ENCODE measurements at regions not wholly inside any gene's neighbourhood (a gene's known extent, or its start where the extent isn't known, plus 50 kb on each side); places are given as distances from the start of the nearest gene placed in this dataset.
A peak's percentile ranks its signal among the peaks of the same experiment; 100 is the strongest.

DNA sequence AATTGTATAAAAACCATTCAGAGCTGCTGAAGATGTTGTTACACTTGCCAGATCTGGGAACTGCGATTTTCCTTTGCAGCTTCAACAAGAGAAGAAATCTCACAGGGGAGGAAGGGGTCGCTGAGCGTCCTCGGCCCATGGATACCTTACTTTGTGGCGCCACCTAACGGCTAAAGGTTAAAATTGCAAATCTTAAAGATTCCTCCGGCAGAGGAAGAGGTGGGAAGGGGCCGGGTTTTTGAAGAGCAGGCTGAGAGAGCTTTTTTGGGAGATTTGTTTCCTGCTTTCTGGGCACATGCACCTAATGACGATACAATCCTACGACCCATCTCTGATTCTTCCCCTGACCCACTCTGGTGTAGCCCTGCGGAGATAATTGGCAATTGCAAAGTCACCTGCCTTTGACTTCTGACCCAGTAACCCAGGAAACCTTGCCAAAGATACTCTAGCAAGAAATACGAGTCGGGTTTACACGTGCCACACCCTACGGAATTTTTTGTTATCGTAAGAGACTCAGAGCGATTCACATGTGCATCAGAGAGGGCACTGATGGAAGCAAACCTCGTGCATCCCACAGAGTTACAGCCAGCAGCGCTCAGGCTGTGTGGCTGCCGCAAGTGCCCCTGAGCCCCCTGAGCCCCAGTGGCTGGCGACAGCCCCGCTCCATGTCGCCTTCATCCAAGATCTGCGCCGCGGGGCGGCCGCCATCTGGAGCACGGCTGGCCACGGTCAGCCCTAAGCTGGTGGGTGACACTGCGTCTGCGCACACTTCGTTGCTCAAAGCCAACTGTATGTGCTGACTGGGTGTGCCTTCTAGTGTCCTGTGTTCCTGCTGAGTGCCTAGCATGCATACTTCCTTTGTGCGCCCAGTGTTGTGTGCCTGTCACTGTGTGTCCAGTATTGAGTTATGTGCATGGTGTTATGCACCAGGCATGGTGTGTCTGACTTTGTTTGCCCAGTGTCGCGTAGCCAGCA is 55.2 kb upstream of the CHRNA7 start:
- Histone ChIP-seq H3K79me2 (no peaks in the 10 kb centered on the region), H3K36me3 (replicated peaks; ENCODE audit: insufficient read depth, low read depth) (no peaks in the 10 kb centered on the region), H2AFZ (no peak overlapping the region), H3K4me2 (peak overlapping the region; percentile 55), H3K27ac (no peak overlapping the region), H4K20me1 (ENCODE audit: insufficient read depth, poor library complexity, severe bottlenecking) (no peaks in the 10 kb centered on the region), H3K9me2 (replicated peaks; ENCODE audit: insufficient read depth) (no peaks in the 10 kb centered on the region), H3K4me1 (ENCODE audit: insufficient read depth) (no peaks in the 10 kb centered on the region), H3K9me3 (ENCODE audit: low read depth) (no peaks in the 10 kb centered on the region), H3K4me3 (no peak overlapping the region), H3K27me3 (no peaks in the 10 kb centered on the region)
- peak; percentile 77 for DNase-seq (ENCODE audit: low spot score)
- TF ChIP-seq, protein P1, sequence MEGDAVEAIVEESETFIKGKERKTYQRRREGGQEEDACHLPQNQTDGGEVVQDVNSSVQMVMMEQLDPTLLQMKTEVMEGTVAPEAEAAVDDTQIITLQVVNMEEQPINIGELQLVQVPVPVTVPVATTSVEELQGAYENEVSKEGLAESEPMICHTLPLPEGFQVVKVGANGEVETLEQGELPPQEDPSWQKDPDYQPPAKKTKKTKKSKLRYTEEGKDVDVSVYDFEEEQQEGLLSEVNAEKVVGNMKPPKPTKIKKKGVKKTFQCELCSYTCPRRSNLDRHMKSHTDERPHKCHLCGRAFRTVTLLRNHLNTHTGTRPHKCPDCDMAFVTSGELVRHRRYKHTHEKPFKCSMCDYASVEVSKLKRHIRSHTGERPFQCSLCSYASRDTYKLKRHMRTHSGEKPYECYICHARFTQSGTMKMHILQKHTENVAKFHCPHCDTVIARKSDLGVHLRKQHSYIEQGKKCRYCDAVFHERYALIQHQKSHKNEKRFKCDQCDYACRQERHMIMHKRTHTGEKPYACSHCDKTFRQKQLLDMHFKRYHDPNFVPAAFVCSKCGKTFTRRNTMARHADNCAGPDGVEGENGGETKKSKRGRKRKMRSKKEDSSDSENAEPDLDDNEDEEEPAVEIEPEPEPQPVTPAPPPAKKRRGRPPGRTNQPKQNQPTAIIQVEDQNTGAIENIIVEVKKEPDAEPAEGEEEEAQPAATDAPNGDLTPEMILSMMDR (IDR thresholded peaks at IDR 0.05; ENCODE audit: poor library complexity) = peak; percentile 79
- no peak for TF ChIP-seq EZH2phosphoT487 (IDR thresholded peaks at IDR 0.05; ENCODE audit: low read depth, severe bottlenecking, unreplicated experiment)
- 45% methylated on average over 36 of the region's 36 CpGs for whole genome bisulfite sequencing (ENCODE audit: low lambda C conversion rate, missing lambda C conversion rate)

DNA sequence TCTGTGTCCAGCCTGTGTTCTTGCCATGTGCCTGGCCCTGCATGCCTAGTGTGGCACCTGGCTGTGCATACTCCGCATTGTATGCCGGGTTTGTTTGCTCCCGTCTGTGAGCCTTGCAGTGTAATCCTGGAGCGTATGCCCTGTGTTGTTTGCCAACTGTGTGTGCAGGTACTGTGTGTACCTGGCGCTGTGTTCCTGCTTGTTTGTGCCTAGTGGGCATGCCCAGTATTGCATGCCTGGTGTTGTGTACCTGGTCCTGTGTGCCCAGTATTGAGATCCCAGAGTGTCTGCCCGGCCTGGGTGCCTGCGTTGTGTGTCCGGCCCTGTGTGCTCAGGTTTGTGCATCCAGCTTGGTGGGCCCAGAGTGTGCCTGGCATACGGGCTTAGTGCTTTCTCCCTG is 54.5 kb upstream of the CHRNA7 start:
- no peaks in the 10 kb centered on the region for H3K9me2 ChIP-seq (replicated peaks; ENCODE audit: insufficient read depth)
- H3K4me3 ChIP-seq = no peak overlapping the region
- TF ChIP-seq EZH2phosphoT487 (IDR thresholded peaks at IDR 0.05; ENCODE audit: low read depth, severe bottlenecking, unreplicated experiment) = no peak
- TF ChIP-seq EZH2 (IDR thresholded peaks at IDR 0.05; ENCODE audit: borderline replicate concordance) = no peak
- TF ChIP-seq, protein P1 (IDR thresholded peaks at IDR 0.05; ENCODE audit: poor library complexity) = no peak
- H3K27ac ChIP-seq = no peak overlapping the region
- WGBS (ENCODE audit: low lambda C conversion rate, missing lambda C conversion rate) = 90% methylated on average over 9 of the region's 9 CpGs
- no peaks in the 10 kb centered on the region for H4K20me1 ChIP-seq (ENCODE audit: insufficient read depth, poor library complexity, severe bottlenecking)
- no peaks in the 10 kb centered on the region for H3K79me2 ChIP-seq
- H3K4me2 ChIP-seq = no peak overlapping the region
- H3K4me1 ChIP-seq (ENCODE audit: insufficient read depth) = no peaks in the 10 kb centered on the region
- no peak overlapping the region for H2AFZ ChIP-seq
- no peak for DNase-seq (ENCODE audit: low spot score)
- no peaks in the 10 kb centered on the region for H3K9me3 ChIP-seq (ENCODE audit: low read depth)
- no peaks in the 10 kb centered on the region for H3K36me3 ChIP-seq (replicated peaks; ENCODE audit: insufficient read depth, low read depth)
- H3K27me3 ChIP-seq = no peaks in the 10 kb centered on the region

DNA sequence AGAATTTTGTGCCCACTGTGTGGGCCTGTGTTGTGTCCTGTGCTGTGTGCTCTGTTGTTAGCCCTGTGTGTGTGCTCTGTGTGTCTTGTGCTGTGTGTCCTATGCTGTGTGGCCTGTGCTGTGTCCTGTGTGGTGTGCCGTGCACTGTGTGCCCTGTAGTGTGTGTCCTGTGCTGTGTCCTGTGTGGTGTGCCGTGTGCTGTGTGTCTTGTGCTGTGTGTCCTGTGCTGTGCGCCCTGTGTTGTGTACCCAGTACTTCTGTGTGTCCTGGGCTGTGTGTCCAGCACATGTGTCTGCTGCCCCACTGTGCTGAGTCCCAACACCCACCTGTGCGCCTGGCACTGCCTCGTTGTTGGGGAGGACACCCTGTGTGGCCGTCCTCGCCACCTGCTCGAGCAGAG is 53.2 kb upstream of the CHRNA7 start:
- TF ChIP-seq, protein P1 (IDR thresholded peaks at IDR 0.05; ENCODE audit: poor library complexity) = no peak
- TF ChIP-seq EZH2phosphoT487 (IDR thresholded peaks at IDR 0.05; ENCODE audit: low read depth, severe bottlenecking, unreplicated experiment) (no peak), EZH2 (IDR thresholded peaks at IDR 0.05; ENCODE audit: borderline replicate concordance) (no peak)
- Histone ChIP-seq H3K27me3 (no peaks in the 10 kb centered on the region), H2AFZ (no peak overlapping the region), H3K9me2 (replicated peaks; ENCODE audit: insufficient read depth) (no peaks in the 10 kb centered on the region), H3K36me3 (replicated peaks; ENCODE audit: insufficient read depth, low read depth) (no peaks in the 10 kb centered on the region), H3K79me2 (no peaks in the 10 kb centered on the region), H3K4me1 (ENCODE audit: insufficient read depth) (no peaks in the 10 kb centered on the region), H3K4me2 (no peak overlapping the region), H3K27ac (no peak overlapping the region), H3K4me3 (no peak overlapping the region), H4K20me1 (ENCODE audit: insufficient read depth, poor library complexity, severe bottlenecking) (no peaks in the 10 kb centered on the region), H3K9me3 (ENCODE audit: low read depth) (no peaks in the 10 kb centered on the region)
- 84% methylated on average over 8 of the region's 8 CpGs for WGBS (ENCODE audit: low lambda C conversion rate, missing lambda C conversion rate)
- DNase-seq (ENCODE audit: low spot score) = no peak

Measured in hepatocyte (in vitro differentiated cells).